ENCODE measurements at regions not wholly inside any gene's neighbourhood (a gene's known extent, or its start where the extent isn't known, plus 50 kb on each side); places are given as distances from the start of the nearest gene placed in this dataset.

DNA sequence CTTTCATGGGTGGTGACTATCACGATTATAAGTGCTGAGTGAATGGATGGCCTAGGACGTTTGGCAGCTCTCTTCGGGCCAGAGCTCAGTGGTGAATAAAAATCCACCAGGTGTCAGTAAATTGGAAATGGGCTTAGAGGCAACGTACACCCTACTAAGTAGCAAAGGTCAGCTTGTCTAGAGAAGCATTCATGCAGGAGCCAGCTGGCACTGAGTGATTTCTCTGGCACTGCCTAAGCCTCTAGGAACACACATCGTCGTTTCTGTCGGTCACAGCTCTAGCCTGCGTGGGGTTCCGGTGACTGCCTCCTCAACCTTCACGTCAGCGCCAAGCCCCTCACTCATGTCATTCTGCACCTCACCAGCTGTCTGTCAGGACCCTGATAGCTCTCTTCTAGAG, 192.4 kb upstream of the NTM start:
- Histone ChIP-seq H3K4me3 (ENCODE audit: low read depth, low read length) (no peak overlapping the region), H3K36me3 (ENCODE audit: control insufficient read depth, insufficient read depth, low read length) (no peaks in the 10 kb centered on the region), H3K27me3 (ENCODE audit: control insufficient read depth, insufficient read depth, low read length) (no peaks in the 10 kb centered on the region; the same call in 1 of the 2 replicates)
- DNase-seq (ENCODE audit: low read depth): no peak
- TF ChIP-seq, protein P1, sequence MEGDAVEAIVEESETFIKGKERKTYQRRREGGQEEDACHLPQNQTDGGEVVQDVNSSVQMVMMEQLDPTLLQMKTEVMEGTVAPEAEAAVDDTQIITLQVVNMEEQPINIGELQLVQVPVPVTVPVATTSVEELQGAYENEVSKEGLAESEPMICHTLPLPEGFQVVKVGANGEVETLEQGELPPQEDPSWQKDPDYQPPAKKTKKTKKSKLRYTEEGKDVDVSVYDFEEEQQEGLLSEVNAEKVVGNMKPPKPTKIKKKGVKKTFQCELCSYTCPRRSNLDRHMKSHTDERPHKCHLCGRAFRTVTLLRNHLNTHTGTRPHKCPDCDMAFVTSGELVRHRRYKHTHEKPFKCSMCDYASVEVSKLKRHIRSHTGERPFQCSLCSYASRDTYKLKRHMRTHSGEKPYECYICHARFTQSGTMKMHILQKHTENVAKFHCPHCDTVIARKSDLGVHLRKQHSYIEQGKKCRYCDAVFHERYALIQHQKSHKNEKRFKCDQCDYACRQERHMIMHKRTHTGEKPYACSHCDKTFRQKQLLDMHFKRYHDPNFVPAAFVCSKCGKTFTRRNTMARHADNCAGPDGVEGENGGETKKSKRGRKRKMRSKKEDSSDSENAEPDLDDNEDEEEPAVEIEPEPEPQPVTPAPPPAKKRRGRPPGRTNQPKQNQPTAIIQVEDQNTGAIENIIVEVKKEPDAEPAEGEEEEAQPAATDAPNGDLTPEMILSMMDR (IDR thresholded peaks at IDR 0.05; ENCODE audit: insufficient read depth, low read depth, low read length): no peak
- ChIA-PET POLR2A (no interaction called here), CTCF (no interaction called here)

DNA sequence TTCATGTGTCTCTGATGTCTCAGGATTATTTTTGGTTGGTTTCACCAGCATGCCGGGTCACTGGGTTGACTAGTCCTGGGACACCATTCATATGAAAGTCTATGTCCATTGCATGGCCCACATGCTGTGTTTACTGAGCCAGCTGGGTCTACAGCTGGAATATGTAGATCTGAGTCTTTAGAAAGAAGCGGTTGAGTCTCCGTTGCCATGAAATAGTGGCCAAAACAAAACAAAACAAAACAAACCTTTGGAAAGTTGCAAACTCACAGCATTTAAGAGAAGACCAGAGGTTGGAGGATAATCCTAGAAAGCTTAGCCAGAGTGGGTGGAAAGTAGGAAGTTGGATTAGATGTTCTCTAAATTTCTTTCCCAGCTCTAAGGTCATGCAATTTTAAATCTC, 191.8 kb upstream of the NTM start:
- no peak for DNase-seq (ENCODE audit: low read depth)
- ChIA-PET POLR2A (no interaction called here), CTCF (no interaction called here)
- no peaks in the 10 kb centered on the region for H3K36me3 ChIP-seq (ENCODE audit: control insufficient read depth, insufficient read depth, low read length)
- H3K4me3 ChIP-seq (ENCODE audit: low read depth, low read length): no peak overlapping the region
- H3K27me3 ChIP-seq (ENCODE audit: control insufficient read depth, insufficient read depth, low read length): peaks cover under 1% of the 10 kb centered on the region; the same call in 1 of the 2 replicates
- TF ChIP-seq, protein P1 (IDR thresholded peaks at IDR 0.05; ENCODE audit: insufficient read depth, low read depth, low read length): no peak

DNA sequence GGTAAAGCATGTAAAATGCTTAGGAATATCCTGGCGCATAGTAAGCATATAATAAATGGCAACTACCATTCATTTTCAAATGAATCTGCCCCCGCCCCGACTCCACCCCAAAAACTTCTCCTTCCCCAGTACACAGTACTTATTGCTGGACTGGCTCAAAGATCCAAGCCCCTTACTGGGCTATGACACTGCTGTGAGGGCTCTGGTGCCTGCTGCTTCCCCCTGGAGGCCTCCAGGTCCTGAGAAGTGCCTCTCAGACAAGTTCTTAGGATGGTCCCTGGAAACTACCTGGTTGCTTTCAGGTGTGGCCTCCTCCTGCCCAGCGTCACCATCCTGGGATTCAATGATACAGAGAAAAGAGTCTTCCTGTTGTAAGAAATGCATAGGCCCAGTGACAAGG, 190.6 kb upstream of the NTM start:
- Histone ChIP-seq H3K27me3 (ENCODE audit: control insufficient read depth, insufficient read depth, low read length) (peaks cover 2% of the 10 kb centered on the region), H3K4me3 (ENCODE audit: low read depth, low read length) (no peak overlapping the region), H3K36me3 (ENCODE audit: control insufficient read depth, insufficient read depth, low read length) (no peaks in the 10 kb centered on the region)
- DNase-seq (ENCODE audit: low read depth): no peak
- TF ChIP-seq, protein P1 (IDR thresholded peaks at IDR 0.05; ENCODE audit: insufficient read depth, low read depth, low read length): no peak
- POLR2A ChIA-PET: no interaction called here
- CTCF ChIA-PET: no interaction called here

- ChIA-PET POLR2A (no interaction called here), CTCF (no interaction called here)
- H3K36me3 ChIP-seq (ENCODE audit: control insufficient read depth, insufficient read depth, low read length): no peaks in the 10 kb centered on the region
- no peak overlapping the region for H3K4me3 ChIP-seq (ENCODE audit: low read depth, low read length)
- H3K27me3 ChIP-seq (ENCODE audit: control insufficient read depth, insufficient read depth, low read length): peaks cover 3% of the 10 kb centered on the region; the same call in 1 of the 2 replicates
- TF ChIP-seq, protein P1 (IDR thresholded peaks at IDR 0.05; ENCODE audit: insufficient read depth, low read depth, low read length): no peak
- no peak for DNase-seq (ENCODE audit: low read depth)
These were observed 184.5 kb upstream of the NTM start for GRCh38 chr11:131185915-131186314.

DNA sequence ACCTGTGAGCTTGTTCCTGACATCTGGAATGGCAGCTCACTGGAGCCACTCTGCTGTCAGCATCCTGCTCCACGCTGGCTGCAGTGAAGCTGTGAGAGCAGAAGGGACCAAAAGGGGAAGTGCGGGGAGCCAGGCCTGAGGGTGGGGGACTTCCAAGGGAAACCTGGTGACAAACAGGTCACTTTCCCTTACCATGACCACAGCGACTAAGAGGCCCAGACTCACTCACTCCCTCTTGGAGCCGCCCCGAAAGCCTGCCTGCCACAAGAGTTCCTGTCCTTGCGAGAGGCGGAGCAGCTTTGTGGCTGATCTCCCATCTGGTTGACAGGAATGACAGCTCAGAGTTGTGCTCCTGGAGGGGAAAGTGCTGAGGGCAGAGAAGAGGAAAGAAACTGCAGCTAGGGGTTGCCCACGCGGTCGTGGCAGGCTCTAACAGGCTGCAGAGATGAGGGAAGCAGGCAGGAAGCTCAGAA, 183.8 kb upstream of the NTM start:
- POLR2A ChIA-PET: no interaction called here
- Histone ChIP-seq H3K4me3 (ENCODE audit: low read depth, low read length) (no peak overlapping the region), H3K36me3 (ENCODE audit: control insufficient read depth, insufficient read depth, low read length) (no peaks in the 10 kb centered on the region), H3K27me3 (ENCODE audit: control insufficient read depth, insufficient read depth, low read length) (peaks cover 3% of the 10 kb centered on the region; the same call in 1 of the 2 replicates)
- DNase-seq (ENCODE audit: low read depth): no peak
- TF ChIP-seq, protein P1 (IDR thresholded peaks at IDR 0.05; ENCODE audit: insufficient read depth, low read depth, low read length): no peak
- CTCF ChIA-PET: no interaction called here
